Left forelimb (tissue), 1 donor: ENCODE measurements at regions not wholly inside any gene's neighbourhood (a gene's known extent, or its start where the extent isn't known, plus 50 kb on each side); places are given as distances from the start of the nearest gene placed in this dataset.
"Not testable (repeated sequence)": the region's sequence is repeated elsewhere in the genome, so short reads cannot be mapped to it uniquely, and the experiment has no call there.

Experiments
- DNase-seq: peaks from one replicate; pipeline ENCODE4 v3.0.0-alpha.2; 2018; ENCODE audit warnings: low spot score

DNA sequence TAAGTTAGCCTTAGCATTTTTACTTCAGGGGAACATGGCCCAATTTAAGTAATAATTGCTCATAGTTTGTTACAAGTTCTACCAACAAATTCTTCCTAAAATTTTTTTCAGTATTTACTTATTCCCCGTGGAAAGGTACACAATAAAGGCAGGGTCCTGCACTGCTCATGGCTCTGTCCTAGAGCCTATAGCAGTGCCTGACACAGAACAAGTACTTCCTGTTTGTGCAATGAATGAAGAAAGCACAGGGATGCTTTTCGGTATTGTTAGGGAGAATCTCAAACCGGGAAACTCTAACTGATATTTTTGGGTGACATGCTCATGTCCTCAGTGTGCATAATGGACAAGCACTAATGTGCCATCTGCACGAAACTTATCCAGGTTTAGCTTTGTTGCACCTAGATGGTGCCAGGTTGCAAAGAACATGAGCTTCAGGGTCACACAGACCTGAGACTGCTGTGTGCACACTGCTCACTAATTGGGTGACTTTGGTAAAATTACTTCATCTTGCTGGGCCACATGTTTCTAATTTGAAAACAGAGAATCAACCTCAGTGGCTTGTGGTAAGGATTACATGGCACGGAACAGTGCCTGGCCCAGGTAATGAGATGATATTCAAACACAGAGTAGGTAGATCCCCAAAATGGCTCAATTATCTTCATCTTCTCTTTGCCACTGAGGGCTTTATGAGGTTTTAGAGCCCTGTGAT is 175.8 kb upstream of the NPY2R start:
- DNase-seq: no peak

DNA sequence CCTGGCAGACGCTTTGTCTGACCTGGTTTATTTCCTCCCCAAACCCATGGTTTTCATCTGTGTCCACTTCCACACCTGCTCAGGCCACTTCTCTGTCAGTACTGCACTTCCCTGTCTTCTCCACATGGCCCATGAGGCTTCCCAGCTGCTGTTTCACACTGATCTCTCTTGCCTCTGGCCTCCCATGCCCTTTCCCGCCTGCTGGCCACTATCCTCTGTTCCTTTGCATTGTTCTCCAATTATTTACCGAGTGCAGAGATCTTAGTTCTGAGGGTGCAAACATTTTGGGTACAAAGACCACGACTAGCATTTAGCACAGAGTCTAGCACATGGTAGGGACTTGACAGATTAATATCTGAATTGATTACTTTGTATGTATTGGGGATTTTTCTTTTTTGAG is 174.8 kb upstream of the NPY2R start:
- DNase-seq: no peak

DNA sequence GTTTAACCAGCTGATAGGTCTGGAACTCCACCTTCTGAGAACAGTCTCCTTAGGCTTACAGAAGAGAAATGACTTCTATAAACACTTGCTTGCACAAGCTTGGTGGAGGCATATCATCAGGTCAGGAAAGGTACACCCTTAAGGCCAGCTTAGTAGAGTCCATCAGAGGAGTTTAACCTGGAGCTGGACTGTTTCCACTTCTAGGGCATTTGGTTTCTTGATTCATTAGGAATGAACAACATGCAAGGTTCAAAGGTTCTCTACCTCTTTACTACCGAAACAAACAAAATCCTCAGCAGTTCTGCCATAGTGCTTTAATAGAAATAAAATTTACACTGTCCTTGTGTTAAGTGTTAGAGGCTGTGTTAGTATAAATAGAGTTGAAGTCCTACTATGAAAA is 171.4 kb upstream of the NPY2R start:
- DNase-seq: no peak

DNA sequence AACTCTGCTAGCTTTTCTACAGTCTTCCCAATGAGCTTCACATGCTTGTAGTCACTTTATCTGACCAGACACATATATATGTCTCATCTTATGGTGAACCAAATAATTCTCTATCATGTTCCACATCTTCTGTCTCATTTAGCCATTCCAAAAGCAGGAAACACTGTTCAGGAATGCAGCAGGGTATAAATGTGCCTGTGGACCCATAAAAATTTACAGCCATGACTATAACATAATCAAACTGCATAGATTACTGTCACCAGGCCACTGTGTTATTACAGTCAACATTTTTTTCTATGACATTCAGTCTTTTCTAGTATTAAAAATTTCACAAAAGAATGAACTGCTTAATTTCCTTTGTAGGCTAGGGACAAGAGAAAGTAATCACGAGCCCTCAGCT is 170.0 kb upstream of the NPY2R start:
- no peak for DNase-seq

DNA sequence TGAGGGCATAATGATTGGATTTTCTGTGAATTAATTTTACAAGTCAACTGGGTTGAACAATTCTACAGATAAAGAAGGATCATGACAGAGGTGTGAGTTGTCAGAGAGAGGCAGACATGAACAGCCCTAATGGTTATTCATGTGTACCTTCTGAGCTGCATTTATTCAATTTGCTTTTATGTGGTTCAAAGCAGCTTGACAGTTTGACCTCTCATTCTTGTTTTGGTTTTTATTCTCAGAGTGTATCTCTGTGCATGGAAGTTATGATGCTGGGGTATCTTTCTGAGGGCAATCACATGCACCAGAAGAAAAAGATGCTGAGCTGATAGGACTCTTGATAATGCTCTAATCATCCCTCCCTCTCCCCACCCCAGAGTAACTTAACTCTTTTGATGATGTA is 169.3 kb upstream of the NPY2R start:
- no peak for DNase-seq

DNA sequence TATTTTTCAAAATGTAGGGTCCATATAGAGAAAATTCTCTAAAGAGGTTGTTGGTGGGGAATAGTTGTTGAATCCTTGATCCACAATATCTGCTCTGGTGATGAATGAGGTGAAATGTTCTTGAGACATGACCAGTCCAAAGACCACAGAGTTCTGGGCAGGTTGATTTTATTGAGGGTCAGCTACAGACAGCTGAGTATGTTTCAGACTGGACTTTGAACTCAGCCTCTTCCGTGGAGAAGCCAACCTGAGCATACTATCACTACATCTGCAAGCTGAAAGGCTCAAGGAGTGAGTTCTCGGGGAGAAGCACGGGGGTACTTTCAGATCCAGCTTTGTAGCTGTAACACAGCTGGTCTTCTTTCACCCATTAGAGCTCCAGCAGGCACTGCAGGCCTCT is 168.4 kb upstream of the NPY2R start:
- DNase-seq: no peak

DNA sequence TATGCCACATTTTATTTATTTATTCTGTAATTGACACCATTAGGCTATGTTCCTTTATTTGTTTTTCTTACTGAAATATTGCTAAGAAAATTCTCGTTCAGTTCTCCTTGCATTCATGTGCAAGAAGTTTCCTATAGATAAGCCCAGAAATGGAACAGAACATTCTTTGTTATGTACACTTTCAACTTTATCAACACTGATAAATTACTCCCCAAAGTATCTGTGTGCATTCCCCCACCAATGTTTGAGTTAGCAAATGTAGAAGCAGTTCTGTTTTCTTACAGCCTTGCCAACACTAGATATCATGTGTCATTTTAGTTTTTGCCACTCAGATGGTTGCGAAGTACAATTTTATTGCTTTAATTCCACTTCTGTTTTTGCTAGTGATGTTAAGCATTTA is 166.4 kb upstream of the NPY2R start:
- no peak for DNase-seq

DNA sequence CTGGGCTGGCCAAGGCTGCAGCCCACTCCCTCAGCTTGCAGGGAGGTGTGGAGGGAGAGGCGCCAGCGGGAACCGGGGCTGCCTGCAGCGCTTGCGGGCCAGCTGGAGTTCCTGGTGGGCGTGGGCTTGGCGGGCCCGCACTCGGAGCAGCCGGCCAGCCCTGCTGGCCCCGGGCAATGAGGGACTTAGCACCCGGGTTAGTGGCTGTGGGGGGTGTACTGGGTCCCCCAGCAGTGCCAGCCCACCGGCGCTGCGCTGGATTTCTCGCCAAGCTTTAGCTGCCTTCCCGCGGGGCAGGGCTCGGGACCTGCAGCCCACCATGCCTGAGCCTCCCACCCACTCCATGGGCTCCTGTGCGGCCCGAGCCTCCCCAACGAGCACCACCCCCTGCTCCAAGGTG is 164.2 kb upstream of the NPY2R start:
- DNase-seq: not testable (repeated sequence)

DNA sequence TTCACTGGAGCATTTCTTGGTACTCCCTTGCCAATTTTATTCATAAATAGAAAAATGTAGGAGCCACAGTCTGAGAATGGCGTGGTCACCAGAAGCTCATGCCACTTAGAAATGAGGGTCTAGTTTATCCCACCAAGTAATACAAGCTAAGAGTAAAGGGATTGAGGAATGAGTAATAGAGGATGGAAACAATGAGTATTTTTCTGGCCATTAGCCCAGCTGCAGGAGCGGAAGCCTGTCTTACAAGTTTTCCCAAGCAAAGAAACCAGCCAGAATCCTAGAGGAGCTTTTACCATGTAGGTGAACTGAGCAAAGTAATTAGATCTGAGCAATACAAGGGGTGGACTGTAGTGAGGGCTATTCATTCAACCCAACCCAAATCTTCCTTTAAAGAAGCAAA is 160.7 kb upstream of the NPY2R start:
- no peak for DNase-seq

DNA sequence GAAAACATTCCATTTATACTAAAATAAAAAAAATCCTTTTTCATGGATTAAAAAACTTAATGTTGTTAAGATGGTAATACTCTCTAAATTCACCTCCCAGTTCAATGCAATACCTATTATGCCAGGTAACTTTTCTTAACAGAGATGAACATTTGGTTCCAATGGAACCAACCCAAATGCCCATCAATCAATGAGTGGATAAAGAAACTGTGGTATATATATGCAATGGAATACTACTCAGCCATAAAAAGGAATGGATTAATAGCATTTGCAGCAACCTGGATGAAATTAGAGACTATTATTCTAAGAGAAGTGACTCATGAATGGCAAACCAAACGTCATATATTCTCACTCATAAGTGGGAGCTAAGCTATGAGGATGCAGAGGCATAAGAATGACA is 154.4 kb upstream of the NPY2R start:
- DNase-seq: not testable (repeated sequence)

DNA sequence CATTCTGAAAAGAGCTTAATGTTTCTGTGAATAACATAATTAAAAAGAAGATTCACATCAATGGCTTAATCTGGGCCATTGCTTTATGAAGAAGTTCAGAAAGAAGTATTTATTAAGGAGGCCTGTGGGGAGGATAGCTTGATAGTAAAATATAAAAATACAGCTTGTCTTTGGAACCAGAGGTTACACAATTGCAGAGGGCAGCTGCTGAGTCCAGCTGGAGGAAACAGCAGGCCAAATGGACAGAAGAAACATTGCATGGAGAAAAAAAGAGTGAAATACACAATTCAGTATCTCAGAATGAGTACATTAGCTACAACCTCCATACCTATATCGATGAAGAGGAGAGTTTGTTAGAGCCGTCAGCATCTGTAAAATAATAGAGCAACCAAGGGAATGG is 148.0 kb upstream of the NPY2R start:
- no peak for DNase-seq

DNA sequence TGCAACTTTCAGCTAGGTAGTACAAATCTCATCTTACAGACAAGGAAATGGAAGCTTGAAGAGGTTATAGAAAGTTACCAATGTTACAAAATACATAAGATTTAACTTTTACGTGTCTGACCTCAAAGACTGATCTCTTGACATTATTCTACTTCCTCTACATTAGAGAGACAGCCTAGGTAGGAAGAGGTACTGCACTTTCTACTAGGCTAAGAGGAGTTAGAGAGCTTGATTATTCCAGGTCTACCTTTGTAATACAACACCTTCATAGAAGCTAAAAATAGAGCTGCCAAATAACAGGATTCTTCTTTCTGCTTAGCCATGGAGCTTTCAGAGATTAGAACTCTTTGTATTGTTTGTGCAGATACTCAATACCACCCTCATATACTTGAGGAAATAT is 147.6 kb upstream of the NPY2R start:
- no peak for DNase-seq

DNA sequence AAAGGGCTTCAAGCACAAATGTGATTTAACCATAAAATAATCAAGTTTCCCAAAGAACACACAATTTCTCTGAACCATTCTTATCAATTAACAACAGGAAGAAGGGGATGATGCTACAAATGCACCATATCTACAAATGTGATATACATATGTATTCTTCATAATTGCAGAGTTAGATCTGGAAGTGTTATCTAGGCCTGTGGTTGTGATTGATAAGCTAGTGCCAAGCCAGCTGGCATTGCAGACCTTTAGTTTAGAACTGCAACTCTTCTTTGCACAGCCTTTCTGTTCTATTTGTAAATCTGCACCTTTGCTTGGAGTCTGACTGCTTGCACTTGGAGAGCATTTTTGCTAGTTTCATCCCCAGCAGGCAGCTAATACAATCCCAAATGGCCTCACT is 145.5 kb upstream of the NPY2R start:
- no peak for DNase-seq

DNA sequence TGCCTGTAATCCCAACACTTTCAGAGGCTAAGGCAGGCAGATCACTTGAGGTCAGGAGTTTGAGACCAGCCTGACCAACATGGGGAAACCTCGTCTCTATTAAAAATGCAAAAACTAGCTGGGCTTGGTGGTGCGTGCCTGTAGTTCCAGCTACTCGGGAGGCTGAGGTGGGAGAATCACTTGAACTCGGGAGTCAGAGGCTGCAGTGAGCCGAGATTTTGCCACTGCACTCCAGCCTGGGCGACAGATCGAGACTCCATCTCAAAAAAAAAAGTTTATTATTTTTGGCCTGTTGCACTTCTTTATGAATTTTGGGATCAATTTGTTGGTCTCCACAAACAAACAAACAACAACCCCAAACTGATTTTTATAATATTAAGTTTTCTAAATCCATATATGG is 143.5 kb upstream of the NPY2R start:
- DNase-seq: not testable (repeated sequence)

DNA sequence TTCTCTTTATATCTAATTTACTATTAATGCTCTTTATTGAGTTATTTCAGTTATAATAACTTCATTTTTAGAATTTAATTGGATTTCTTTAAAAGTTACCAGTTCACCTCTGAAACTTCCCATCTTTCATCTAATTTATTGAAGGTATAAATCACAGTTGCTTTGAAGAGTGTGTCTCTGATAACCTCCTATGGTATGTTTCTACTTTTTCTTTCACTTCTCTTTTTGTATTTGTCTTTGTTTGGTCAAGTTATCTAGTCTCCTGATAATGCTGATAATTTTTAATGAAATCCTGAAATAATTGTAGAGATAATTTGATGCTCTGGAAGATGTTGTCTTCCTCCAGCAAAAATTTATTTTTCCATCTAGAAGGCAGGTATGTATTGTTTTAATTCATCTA is 141.6 kb upstream of the NPY2R start:
- DNase-seq: no peak

DNA sequence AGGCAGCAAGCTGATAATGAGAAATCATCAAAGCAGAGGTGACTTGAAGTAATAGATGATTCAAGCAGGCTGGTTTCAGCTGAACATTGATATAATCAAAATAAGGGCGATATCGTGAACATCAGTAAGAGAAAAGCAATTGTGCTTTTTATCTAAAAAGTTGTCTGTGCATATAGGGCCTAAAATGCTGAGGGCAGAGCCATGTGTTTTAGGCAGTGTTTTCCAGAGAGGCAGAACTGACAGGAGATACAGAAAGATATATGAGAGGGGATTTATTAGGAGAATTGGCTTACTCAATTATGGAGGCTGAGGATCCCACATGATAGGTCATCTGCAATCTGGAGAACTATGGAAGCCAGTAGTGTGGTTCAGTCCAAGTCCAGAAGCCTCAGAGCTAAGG is 136.5 kb upstream of the NPY2R start:
- DNase-seq: no peak

DNA sequence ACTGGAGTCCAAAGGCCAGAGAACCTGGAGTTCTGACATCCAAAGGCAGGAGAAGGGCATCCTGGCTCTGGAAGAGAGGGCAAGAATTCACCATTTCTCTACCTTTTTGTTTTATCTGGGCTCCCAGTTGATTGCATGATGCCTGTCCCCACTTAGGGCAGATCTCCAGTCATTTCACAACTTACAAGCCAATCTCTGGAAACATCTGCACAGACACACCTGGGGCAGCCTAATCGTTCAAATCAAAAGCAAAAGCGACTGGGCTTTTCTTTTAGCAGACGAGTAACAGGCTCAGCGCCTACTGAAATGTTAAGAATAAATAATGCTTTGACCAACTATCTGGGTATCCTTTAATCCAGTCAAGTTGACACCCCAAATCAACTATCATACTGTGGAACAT is 136.0 kb upstream of the NPY2R start:
- no peak for DNase-seq

DNA sequence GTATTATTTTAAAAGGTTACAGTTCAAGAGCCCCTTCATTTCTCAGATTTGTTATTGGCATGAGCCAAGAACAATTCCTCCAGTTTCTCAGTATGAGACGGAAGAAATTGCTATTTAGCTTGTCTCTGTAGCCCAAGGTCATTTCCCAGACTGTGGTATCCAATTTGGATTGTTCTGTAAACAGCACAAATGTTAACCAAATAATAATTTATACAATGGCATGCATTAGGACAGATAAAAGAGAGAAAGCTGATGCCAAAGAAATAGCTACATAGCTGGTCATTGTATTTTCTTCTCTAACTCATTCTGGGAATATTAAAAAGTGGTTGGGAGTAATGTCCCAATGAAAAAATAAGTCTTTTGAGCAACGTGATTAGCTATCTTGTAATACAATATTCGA is 134.6 kb upstream of the NPY2R start:
- no peak for DNase-seq

DNA sequence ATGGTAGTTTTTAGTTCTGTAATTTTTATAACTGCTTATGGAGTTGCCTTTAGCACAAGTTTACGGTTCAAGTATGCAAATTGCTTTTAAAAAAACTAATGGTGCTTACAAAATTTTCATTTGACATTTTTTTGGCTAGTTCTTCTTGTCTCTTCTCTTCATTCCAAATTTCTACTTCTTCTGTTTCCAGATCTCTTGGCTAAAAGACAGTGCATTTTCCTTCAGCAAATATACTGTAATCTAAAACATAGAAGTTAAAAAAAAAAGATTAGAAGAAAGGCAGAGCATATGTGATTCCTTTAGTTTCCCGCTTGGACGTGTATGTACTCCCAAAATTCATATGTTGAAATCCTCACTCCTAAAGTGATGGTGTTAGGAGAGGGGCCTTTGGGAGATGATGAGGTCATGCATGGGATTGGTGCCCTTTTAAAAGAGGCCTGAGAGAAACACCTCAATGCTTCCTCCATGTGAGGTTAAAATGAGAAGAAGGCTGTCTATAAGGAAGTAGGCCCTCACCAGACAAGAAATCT is 132.1 kb upstream of the NPY2R start:
- DNase-seq: no peak

DNA sequence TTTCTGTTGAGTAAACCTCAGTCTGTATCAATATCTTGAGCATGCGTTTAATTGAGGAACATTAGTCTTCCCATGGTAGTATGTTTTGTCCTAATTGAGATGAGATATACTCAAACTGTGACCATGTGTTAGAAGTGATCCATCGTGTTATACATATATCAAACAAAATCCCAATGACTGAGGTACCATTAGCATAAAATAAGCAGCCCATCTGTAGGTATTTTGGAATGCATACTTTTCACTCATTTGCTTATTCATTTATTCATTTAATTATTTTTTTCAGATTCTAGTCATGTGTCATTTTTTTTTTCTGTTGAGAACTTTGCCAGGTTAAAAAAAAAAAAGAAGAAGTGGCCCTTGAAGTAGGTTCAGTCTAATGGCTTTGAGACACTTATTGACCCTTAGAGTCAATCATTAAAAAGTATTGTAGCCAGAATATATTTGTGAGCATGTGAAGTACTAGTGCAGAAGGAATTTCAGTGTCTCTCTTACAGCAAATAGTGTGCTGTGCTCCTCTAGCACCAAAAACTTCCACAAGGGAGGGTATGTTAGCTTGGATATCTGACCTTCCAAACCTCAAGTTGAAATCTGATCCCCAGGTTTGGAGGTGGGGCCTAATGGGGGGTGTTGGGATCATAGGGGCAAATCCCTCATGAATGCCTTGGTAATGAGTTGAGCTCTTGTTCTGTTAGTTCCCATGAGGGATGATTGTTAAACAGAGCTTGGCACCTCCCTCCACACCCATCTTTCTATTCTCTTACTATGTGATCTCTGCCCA is 130.8 kb upstream of the NPY2R start:
- no peak for DNase-seq

DNA sequence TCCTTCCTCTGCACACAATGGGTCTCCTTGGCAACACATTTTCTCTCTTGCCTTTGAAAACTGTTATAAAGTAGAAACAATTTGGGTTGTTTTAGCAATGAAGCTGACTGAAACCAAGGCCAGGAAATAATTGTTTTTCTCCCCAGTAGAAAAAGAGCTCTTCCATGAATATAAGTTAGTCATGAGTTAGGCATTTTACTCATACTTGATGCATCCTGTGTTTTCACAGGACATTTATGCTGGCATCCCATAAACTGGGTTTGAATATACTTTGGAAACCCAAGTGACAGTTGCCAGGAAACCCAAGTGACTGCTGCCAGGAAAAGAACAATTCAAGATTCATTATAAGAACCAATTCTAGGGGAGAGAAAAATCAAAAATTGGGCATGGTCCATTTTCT is 128.6 kb upstream of the NPY2R start:
- no peak for DNase-seq

DNA sequence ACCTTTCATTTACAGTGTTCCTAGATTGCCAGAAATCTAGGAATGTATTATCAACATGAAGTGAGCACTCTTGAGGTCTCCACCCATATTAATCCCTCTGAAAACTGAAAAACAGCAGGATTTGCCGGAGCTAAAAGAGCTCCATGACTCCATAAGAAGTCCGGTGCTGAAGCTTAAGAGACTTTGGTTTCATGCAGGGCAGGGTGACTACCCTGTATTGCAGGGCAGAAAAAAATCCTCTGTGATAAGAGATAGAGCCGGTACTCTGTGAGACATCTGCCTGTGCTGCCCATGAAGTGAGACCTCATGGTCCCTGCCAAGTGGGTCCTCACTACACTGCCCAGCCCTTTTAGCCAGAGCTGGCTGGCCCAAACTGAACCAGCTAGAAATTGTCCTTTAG is 127.2 kb upstream of the NPY2R start:
- no peak for DNase-seq

DNA sequence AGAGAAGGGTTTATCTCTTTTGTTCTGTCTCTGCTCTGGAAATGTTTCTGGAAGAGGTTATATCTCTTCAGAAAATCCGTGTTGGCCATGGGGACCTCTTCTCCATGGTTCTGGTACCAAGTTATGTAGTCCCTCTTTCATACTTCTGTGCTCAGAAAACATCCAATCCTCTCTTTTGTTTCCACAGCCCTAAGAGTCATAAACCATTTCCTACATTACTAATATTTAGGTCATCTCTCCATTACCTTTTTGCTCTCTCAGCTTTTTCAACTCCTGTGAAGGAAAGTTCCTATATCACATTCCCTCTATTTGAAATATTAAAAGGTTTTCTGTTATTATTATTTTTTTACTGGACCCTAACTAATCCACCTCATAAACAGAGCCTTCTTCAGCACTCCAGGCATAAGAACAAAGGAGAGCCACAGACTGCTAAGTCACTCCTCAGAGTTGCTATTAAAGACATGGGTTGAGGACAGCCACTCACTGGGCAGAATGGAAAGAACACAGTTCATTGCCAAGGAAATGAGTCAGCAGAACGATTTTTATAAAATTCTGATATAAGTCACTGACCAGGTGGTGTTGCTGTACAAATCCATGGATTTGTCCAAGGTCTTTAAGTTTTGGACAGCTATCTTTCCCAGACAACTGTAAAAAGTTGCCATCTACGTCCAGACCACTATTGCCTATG is 122.4 kb upstream of the NPY2R start:
- DNase-seq: no peak
